Keratinocyte (primary cell): ENCODE measurements at regions not wholly inside any gene's neighbourhood (a gene's known extent, or its start where the extent isn't known, plus 50 kb on each side); places are given as distances from the start of the nearest gene placed in this dataset.

Source experiments
- EZH2 ChIP-seq: IDR thresholded peaks from one replicate; pipeline ENCODE4 v1.6.1; 2012; ENCODE audit warnings: inconsistent platforms, mild to moderate bottlenecking, low read length, moderate library complexity
- TF ChIP-seq, protein P1 (sequence below), 3 experiments: IDR thresholded peaks in 1 of 3; conservative IDR thresholded peaks in 1 of 3; optimal IDR thresholded peaks in 1 of 3; 2 replicates in 2 of 3; 3 replicates in 1 of 3; pipeline versions ENCODE3 to v1.5.1; 2011; ENCODE audit warnings: low read length in 3 of 3, mild to moderate bottlenecking in 3 of 3, moderate library complexity in 2 of 3, control low read depth in 1 of 3, inconsistent platforms in 1 of 3; ENCODE audit not compliant: insufficient read depth in 2 of 3; ENCODE audit errors: extremely low read depth in 1 of 3

DNA sequence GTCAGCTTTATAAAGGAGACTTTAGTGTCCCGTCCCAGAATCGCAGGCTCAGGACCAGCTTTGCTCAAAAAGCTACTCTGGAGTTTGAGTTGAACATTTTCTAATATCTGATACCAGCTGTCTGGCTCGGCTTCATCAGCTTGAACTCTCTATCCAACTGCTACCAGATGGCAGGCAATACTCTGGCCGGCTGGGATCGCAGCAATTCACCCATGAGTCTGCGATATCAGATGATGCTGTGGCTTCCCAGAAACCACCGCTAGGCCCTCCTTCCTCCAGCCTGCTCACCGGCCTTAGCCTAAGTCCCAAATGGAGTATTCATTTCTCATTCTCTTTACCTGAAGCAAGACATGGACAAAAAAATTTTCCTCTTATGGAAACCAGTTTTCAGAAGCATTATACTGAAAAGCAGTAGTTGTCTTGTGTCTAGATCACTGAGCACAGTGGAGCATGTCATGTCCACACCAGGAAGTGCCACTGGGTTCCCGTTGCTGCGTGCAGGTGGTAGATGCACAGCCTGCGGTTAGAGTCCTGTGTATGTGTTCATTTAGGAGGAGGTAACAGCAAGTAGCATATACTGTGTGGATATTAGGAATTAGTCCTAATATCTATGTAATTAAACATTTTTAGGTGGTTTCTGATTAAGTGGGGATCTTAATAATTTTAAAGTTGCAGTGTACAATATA lies 162.0 kb upstream of the SOX11 start:
- TF ChIP-seq, protein P1, sequence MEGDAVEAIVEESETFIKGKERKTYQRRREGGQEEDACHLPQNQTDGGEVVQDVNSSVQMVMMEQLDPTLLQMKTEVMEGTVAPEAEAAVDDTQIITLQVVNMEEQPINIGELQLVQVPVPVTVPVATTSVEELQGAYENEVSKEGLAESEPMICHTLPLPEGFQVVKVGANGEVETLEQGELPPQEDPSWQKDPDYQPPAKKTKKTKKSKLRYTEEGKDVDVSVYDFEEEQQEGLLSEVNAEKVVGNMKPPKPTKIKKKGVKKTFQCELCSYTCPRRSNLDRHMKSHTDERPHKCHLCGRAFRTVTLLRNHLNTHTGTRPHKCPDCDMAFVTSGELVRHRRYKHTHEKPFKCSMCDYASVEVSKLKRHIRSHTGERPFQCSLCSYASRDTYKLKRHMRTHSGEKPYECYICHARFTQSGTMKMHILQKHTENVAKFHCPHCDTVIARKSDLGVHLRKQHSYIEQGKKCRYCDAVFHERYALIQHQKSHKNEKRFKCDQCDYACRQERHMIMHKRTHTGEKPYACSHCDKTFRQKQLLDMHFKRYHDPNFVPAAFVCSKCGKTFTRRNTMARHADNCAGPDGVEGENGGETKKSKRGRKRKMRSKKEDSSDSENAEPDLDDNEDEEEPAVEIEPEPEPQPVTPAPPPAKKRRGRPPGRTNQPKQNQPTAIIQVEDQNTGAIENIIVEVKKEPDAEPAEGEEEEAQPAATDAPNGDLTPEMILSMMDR (optimal IDR thresholded peaks at IDR 0.05 in 1 of 3, IDR thresholded peaks at IDR 0.05 in 1 of 3, conservative IDR thresholded peaks at IDR 0.05 in 1 of 3; ENCODE audit: extremely low read depth in 1 of 3, insufficient read depth in 2 of 3, low read length in 3 of 3), result no peak
- TF ChIP-seq EZH2, result no peak
